Activated CD8-positive, alpha-beta memory T cell treated with anti-CD3 and anti-CD28 coated beads, Interleukin-2, amount 10 ng/mL, durations not matched to agents 7 days and 5 days (primary cell): ENCODE measurements at regions not wholly inside any gene's neighbourhood (a gene's known extent, or its start where the extent isn't known, plus 50 kb on each side); places are given as distances from the start of the nearest gene placed in this dataset.

Experiments
- ATAC-seq: fragments of 150-1000 bp; cut with Tn5 transposase; one replicate; pipeline ENCODE4 v1.10.0; 2021; ENCODE audit warnings: moderate library complexity
- CTCF ChIA-PET: fragments of 350-600 bp; sonication (Branson Sonifier 250); formaldehyde crosslinking; loops from one replicate; lab custom pipeline; 2021; ENCODE audit warnings: antibody characterized with exemption; lab: Charles Lee
- DNase-seq: peaks from one replicate; pipeline ENCODE4 v3.0.0-alpha.2; 2020
- H3K27ac Mint-ChIP-seq: one replicate; pipeline ENCODE4 v1.8.0; 2021; ENCODE audit warnings: mild to moderate bottlenecking, mixed read lengths
- H3K27me3 Mint-ChIP-seq: one replicate; pipeline ENCODE4 v1.8.0; 2021; ENCODE audit warnings: mixed read lengths
- H3K36me3 Mint-ChIP-seq: one replicate; pipeline ENCODE4 v1.8.0; 2021; ENCODE audit warnings: mild to moderate bottlenecking, mixed read lengths
- H3K4me1 Mint-ChIP-seq: one replicate; pipeline ENCODE4 v1.8.0; 2021; ENCODE audit warnings: mixed read lengths
- H3K4me3 Mint-ChIP-seq: one replicate; pipeline ENCODE4 v1.8.0; 2021; ENCODE audit warnings: mild to moderate bottlenecking, moderate library complexity, mixed read lengths
- H3K9me3 Mint-ChIP-seq: one replicate; pipeline ENCODE4 v1.8.0; 2022; ENCODE audit warnings: low read depth, mixed read lengths

GRCh38 chr13:36570489-36570888 lies 103.3 kb upstream of the SERTM1 start:
- Mint-ChIP-seq H3K4me1 (no peaks in the 10 kb centered on the region), H3K4me3 (no peak overlapping the region), H3K36me3 (no peaks in the 10 kb centered on the region), H3K27me3 (no peaks in the 10 kb centered on the region), H3K27ac (no peak overlapping the region), H3K9me3 (no peaks in the 10 kb centered on the region)
- ATAC-seq, result no peak
- CTCF ChIA-PET, result no interaction called here
- DNase-seq, result no peak

- DNase-seq, result no peak
Measured at GRCh38 chr13:36571444-36571843, 102.4 kb upstream of the SERTM1 start.

DNA sequence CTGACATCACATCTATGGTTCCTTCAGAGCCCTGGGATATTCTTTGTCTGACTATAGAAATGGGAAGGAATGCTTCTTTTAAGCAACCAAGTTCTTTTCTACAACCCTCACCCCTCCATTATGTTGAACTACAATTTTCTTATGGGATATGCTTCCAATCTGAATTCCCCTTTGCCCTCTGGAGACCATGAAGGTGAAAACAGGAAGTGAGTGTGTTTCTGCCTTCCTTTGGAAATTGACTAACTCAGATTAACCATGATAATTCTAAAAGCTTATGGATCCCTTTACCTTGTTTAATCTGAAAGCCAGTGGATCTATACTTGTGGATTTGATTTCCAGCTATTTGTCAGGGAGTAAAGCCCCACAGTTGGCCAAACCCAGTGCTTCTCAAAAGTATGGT lies 90.8 kb upstream of the SERTM1 start:
- no peaks in the 10 kb centered on the region for H3K36me3 Mint-ChIP-seq
- DNase-seq, result no peak
- no peaks in the 10 kb centered on the region for H3K4me1 Mint-ChIP-seq
- H3K27ac Mint-ChIP-seq, result no peak overlapping the region
- no peaks in the 10 kb centered on the region for H3K27me3 Mint-ChIP-seq
- CTCF ChIA-PET, result no interaction called here
- no peak for ATAC-seq
- H3K9me3 Mint-ChIP-seq, result peaks cover 4% of the 10 kb centered on the region
- H3K4me3 Mint-ChIP-seq, result no peak overlapping the region

More at GRCh38 chr13:36571444-36571843, 102.4 kb upstream of the SERTM1 start:
- CTCF ChIA-PET, result no interaction called here
- H3K27me3 Mint-ChIP-seq, result no peaks in the 10 kb centered on the region
- no peaks in the 10 kb centered on the region for H3K36me3 Mint-ChIP-seq
- H3K4me3 Mint-ChIP-seq, result no peak overlapping the region
- no peak for ATAC-seq
- H3K27ac Mint-ChIP-seq, result no peak overlapping the region
- no peaks in the 10 kb centered on the region for H3K4me1 Mint-ChIP-seq
- H3K9me3 Mint-ChIP-seq, result no peaks in the 10 kb centered on the region

- Mint-ChIP-seq H3K4me3 (no peak overlapping the region), H3K27ac (no peak overlapping the region), H3K27me3 (no peaks in the 10 kb centered on the region), H3K36me3 (no peaks in the 10 kb centered on the region), H3K4me1 (no peaks in the 10 kb centered on the region), H3K9me3 (peaks cover 2% of the 10 kb centered on the region)
- DNase-seq (no peak), ATAC-seq (no peak)
- CTCF ChIA-PET, result no interaction called here
Measured at GRCh38 chr13:36599641-36600040, 74.2 kb upstream of the SERTM1 start.

DNA sequence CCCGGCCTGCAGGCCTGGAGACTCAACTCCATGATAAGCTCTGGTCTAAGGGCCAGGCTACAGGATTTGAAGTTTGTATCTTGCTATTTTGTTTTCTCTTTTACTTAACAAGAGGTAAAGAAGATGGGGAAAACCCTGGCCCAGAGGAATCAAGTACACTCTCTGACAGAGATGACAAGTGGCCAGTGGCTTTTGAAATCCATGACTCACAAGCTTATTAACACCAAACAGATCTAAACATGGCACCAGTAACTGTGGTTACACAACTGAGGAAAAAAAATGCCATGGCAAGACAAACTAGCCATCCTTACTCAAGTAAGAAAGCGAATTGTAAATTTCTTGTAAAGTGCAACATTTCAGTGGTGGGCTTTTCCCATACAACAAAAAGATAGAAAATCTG lies 72.6 kb upstream of the SERTM1 start:
- ATAC-seq, result no peak

GRCh38 chr13:36606060-36606459 lies 67.8 kb upstream of the SERTM1 start:
- H3K27ac Mint-ChIP-seq, result no peak overlapping the region
- no peak overlapping the region for H3K4me3 Mint-ChIP-seq
- no peaks in the 10 kb centered on the region for H3K36me3 Mint-ChIP-seq
- DNase-seq (no peak), ATAC-seq (no peak)
- H3K9me3 Mint-ChIP-seq, result no peaks in the 10 kb centered on the region
- CTCF ChIA-PET, result no interaction called here
- H3K4me1 Mint-ChIP-seq, result no peaks in the 10 kb centered on the region
- no peaks in the 10 kb centered on the region for H3K27me3 Mint-ChIP-seq

More for the DNA sequence above, 72.6 kb upstream of the SERTM1 start:
- Mint-ChIP-seq H3K4me1 (no peaks in the 10 kb centered on the region), H3K9me3 (peaks cover 2% of the 10 kb centered on the region), H3K27me3 (no peaks in the 10 kb centered on the region), H3K4me3 (no peak overlapping the region), H3K27ac (no peak overlapping the region), H3K36me3 (no peaks in the 10 kb centered on the region)
- CTCF ChIA-PET, result no interaction called here
- DNase-seq, result no peak

DNA sequence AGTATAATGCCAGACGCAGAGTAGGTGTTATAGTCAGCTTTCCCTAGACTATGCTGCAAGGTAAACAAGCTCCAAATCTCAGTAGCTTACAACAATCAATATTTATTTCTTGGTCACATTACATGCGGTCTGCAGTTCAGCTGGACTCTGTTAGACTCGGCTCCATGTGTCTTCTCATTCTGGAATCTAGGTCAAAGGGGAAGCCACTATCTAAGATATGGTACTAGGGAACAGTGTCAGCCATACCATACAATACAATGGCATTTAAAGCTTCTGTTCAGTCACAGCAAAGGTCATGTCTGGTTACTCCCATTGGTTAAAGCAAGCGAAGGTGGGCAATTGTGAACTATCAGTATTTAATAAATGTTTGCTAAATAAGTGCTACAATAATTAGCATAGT lies 65.3 kb upstream of the SERTM1 start:
- Mint-ChIP-seq H3K4me3 (no peak overlapping the region), H3K9me3 (no peaks in the 10 kb centered on the region), H3K36me3 (no peaks in the 10 kb centered on the region), H3K27ac (no peak overlapping the region), H3K4me1 (no peaks in the 10 kb centered on the region), H3K27me3 (no peaks in the 10 kb centered on the region)
- CTCF ChIA-PET, result no interaction called here
- DNase-seq (no peak), ATAC-seq (no peak)

DNA sequence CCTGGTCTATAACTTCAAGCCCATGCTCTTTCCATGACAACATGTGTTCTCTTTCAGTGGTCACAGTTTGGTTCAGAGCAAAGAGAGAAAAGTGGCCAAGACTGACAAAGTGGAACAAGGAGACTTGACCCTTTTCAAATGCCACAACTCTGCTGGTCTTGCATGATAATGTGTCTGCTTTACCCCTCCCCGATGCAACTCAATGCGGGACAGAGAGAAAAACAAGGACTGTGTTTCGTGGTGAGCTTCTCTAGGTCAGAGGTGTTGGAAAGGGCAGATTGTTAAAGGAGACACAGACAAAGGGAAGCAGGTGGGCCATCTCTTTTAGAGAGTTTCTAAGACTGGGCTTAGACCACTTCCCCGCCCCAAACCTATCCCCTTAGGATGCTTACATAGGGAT lies 61.6 kb upstream of the SERTM1 start:
- CTCF ChIA-PET, result no interaction called here

GRCh38 chr13:36616706-36617105 lies 57.1 kb upstream of the SERTM1 start:
- no peaks in the 10 kb centered on the region for H3K27me3 Mint-ChIP-seq
- no peaks in the 10 kb centered on the region for H3K4me1 Mint-ChIP-seq
- CTCF ChIA-PET, result no interaction called here
- ATAC-seq (no peak), DNase-seq (no peak)
- H3K27ac Mint-ChIP-seq, result no peak overlapping the region
- H3K4me3 Mint-ChIP-seq, result no peak overlapping the region
- no peaks in the 10 kb centered on the region for H3K9me3 Mint-ChIP-seq
- H3K36me3 Mint-ChIP-seq, result no peaks in the 10 kb centered on the region

More for the DNA sequence above, 61.6 kb upstream of the SERTM1 start:
- H3K27me3 Mint-ChIP-seq, result no peaks in the 10 kb centered on the region
- no peaks in the 10 kb centered on the region for H3K4me1 Mint-ChIP-seq
- ATAC-seq (no peak), DNase-seq (no peak)
- no peaks in the 10 kb centered on the region for H3K9me3 Mint-ChIP-seq
- H3K36me3 Mint-ChIP-seq, result no peaks in the 10 kb centered on the region
- H3K4me3 Mint-ChIP-seq, result no peak overlapping the region
- H3K27ac Mint-ChIP-seq, result no peak overlapping the region

DNA sequence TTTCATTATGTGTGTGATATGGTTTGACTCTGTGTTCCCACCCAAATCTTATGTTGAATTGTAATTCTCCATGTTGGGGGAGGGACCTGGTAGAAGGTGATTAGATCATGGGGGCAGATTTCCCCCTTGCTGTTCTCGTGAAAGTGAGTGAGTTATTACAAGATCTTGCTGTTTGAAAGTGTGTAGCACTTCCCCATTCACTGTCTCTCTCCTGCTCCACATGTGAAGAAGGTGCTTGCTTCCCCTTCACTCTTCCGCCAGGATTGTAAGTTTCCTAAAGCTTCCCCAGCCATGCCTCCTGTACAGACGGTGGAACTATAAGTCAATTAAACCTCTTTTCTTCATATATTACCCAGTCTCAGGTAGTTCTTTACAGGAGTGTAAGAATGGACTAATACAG lies 54.3 kb upstream of the SERTM1 start:
- H3K27me3 Mint-ChIP-seq, result no peaks in the 10 kb centered on the region
- H3K4me1 Mint-ChIP-seq, result no peaks in the 10 kb centered on the region
- CTCF ChIA-PET, result no interaction called here
- no peaks in the 10 kb centered on the region for H3K36me3 Mint-ChIP-seq
- peaks cover 1% of the 10 kb centered on the region for H3K9me3 Mint-ChIP-seq
- ATAC-seq, result no peak
- no peak overlapping the region for H3K27ac Mint-ChIP-seq
- H3K4me3 Mint-ChIP-seq, result no peak overlapping the region
- no peak for DNase-seq
